Natural killer cell (primary cell): ENCODE measurements at regions not wholly inside any gene's neighbourhood (a gene's known extent, or its start where the extent isn't known, plus 50 kb on each side); places are given as distances from the start of the nearest gene placed in this dataset.

Experiments
- ATAC-seq, 3 donors: fragments of 150-1000 bp in 2 of 3; fragments of 200-7000 bp in 1 of 3; cut with Tn5 transposase; 1 replicate in 1 of 3; 2 replicates in 2 of 3; pipeline ENCODE4 v1.10.0; 2021; ENCODE audit warnings: mild to moderate bottlenecking in 2 of 3, moderate library complexity in 2 of 3
- DNase-seq, 2 donors: peaks; one replicate each; pipeline versions ENCODE4 v3.0.0 to v3.0.0-alpha.2; 2013 to 2021; ENCODE audit warnings: mixed read lengths in 1 of 2
- H3K27ac ChIP-seq: one replicate; pipeline ENCODE4 v1.5.1; 2013; ENCODE audit warnings: mild to moderate bottlenecking, low read length
- H3K27me3 ChIP-seq: one replicate; pipeline ENCODE4 v1.6.1; 2013; ENCODE audit warnings: low read length; ENCODE audit not compliant: control insufficient read depth, insufficient read depth
- H3K36me3 ChIP-seq: one replicate; pipeline ENCODE4 v1.6.1; 2013; ENCODE audit warnings: low read length; ENCODE audit not compliant: control insufficient read depth, insufficient read depth
- H3K4me1 ChIP-seq: one replicate; pipeline ENCODE4 v1.6.1; 2013; ENCODE audit warnings: low read length; ENCODE audit not compliant: control insufficient read depth, insufficient read depth
- H3K4me3 ChIP-seq: one replicate; pipeline ENCODE4 v1.5.1; 2013; ENCODE audit warnings: low read length
- H3K9me3 ChIP-seq: one replicate; pipeline ENCODE4 v1.6.1; 2013; ENCODE audit warnings: low read length; ENCODE audit not compliant: control insufficient read depth, insufficient read depth
- H3K27ac Mint-ChIP-seq, 2 donors: one replicate each; pipeline ENCODE4 v1.8.0; 2022; ENCODE audit warnings: mild to moderate bottlenecking in 2 of 2, mixed read lengths in 2 of 2, moderate library complexity in 1 of 2
- H3K27me3 Mint-ChIP-seq, 2 donors: one replicate each; pipeline ENCODE4 v1.8.0; 2022; ENCODE audit warnings: low read depth in 2 of 2, mixed read lengths in 2 of 2
- H3K36me3 Mint-ChIP-seq: one replicate; pipeline ENCODE4 v1.8.0; 2022; ENCODE audit warnings: mixed read lengths
- H3K4me1 Mint-ChIP-seq, 2 donors: one replicate each; pipeline ENCODE4 v1.8.0; 2022; ENCODE audit warnings: mixed read lengths in 2 of 2
- H3K4me3 Mint-ChIP-seq: one replicate; pipeline ENCODE4 v1.8.0; 2022; ENCODE audit warnings: mild to moderate bottlenecking, moderate library complexity, mixed read lengths
- H3K9me3 Mint-ChIP-seq, 2 donors: one replicate each; pipeline ENCODE4 v1.8.0; 2022; ENCODE audit warnings: mixed read lengths in 2 of 2
- CTCF ChIP-seq: fragments of 200-600 bp; IDR thresholded peaks from one replicate; pipeline ENCODE4 v1.8.0; 2022; ENCODE audit warnings: antibody characterized with exemption
- WGBS: methylation state at CpG from one replicate; pipeline ENCODE4 v1.1.7; 2013; ENCODE audit warnings: missing lambda C conversion rate; ENCODE audit not compliant: insufficient coverage; 5-methylcytosine and 5-hydroxymethylcytosine counted together
- intact Hi-C: fragments of 100-400 bp; cut with micrococcal nuclease; formaldehyde crosslinking; loops from one replicate; pipeline ENCODE4 v1.14.2; 2022

GRCh38 chr11:80317612-80318011 lies 876.8 kb upstream of the TENM4 start:
- TF ChIP-seq CTCF = no peak
- no peaks in the 10 kb centered on the region for H3K4me1 Mint-ChIP-seq
- H3K36me3 Mint-ChIP-seq = no peaks in the 10 kb centered on the region
- no peak overlapping the region for H3K27ac Mint-ChIP-seq
- H3K9me3 Mint-ChIP-seq = peaks cover 17 to 22% of the 10 kb centered on the region in 2 donors
- Histone ChIP-seq H3K27ac (no peak overlapping the region), H3K4me1 (no peaks in the 10 kb centered on the region), H3K9me3 (no peaks in the 10 kb centered on the region), H3K27me3 (no peaks in the 10 kb centered on the region), H3K36me3 (no peaks in the 10 kb centered on the region), H3K4me3 (no peak overlapping the region)
- H3K4me3 Mint-ChIP-seq = no peak overlapping the region
- no peaks in the 10 kb centered on the region for H3K27me3 Mint-ChIP-seq
- WGBS = 81% methylated on average over 1 of the region's 1 CpG
- intact Hi-C loops = no loop called here
- ATAC-seq (no peak), DNase-seq (no peak)

- H3K36me3 ChIP-seq = no peaks in the 10 kb centered on the region
- 70% methylated on average over 2 of the region's 2 CpGs for WGBS
Observed at GRCh38 chr11:80315200-80315599, 874.4 kb upstream of the TENM4 start.

GRCh38 chr11:80309301-80309700 lies 868.5 kb upstream of the TENM4 start:
- TF ChIP-seq CTCF = no peak
- H3K27me3 ChIP-seq = no peaks in the 10 kb centered on the region
- H3K4me3 ChIP-seq = no peak overlapping the region
- ATAC-seq (no peak), DNase-seq (no peak)
- H3K27ac ChIP-seq = no peak overlapping the region
- no peaks in the 10 kb centered on the region for H3K27me3 Mint-ChIP-seq
- intact Hi-C loops = no loop called here
- H3K36me3 Mint-ChIP-seq = no peaks in the 10 kb centered on the region
- H3K4me1 Mint-ChIP-seq = no peaks in the 10 kb centered on the region
- H3K9me3 Mint-ChIP-seq = peaks cover 13 to 14% of the 10 kb centered on the region in 2 donors
- H3K4me1 ChIP-seq = no peaks in the 10 kb centered on the region
- no peak overlapping the region for H3K27ac Mint-ChIP-seq
- H3K36me3 ChIP-seq = no peaks in the 10 kb centered on the region
- H3K4me3 Mint-ChIP-seq = no peak overlapping the region
- H3K9me3 ChIP-seq = no peaks in the 10 kb centered on the region

More at GRCh38 chr11:80315200-80315599, 874.4 kb upstream of the TENM4 start:
- Histone ChIP-seq H3K4me1 (no peaks in the 10 kb centered on the region), H3K27ac (no peak overlapping the region), H3K4me3 (no peak overlapping the region), H3K9me3 (no peaks in the 10 kb centered on the region), H3K27me3 (no peaks in the 10 kb centered on the region)
- peaks cover 17 to 21% of the 10 kb centered on the region in 2 donors for H3K9me3 Mint-ChIP-seq
- H3K27me3 Mint-ChIP-seq = no peaks in the 10 kb centered on the region
- no peak for DNase-seq
- no peak for TF ChIP-seq CTCF
- no peak overlapping the region for H3K27ac Mint-ChIP-seq
- ATAC-seq = no peak
- intact Hi-C loops = no loop called here
- no peaks in the 10 kb centered on the region for H3K4me1 Mint-ChIP-seq
- H3K4me3 Mint-ChIP-seq = no peak overlapping the region
- no peaks in the 10 kb centered on the region for H3K36me3 Mint-ChIP-seq

- DNase-seq = no peak
- ATAC-seq = no peak
- no peak overlapping the region for H3K27ac ChIP-seq
- H3K4me1 Mint-ChIP-seq = no peaks in the 10 kb centered on the region
- H3K36me3 Mint-ChIP-seq = peaks cover 5% of the 10 kb centered on the region
- WGBS = 86% methylated on average over 1 of the region's 2 CpGs
- H3K9me3 ChIP-seq = peaks cover 7% of the 10 kb centered on the region
- no peak overlapping the region for H3K27ac Mint-ChIP-seq
- peaks cover 16 to 18% of the 10 kb centered on the region in 2 donors for H3K9me3 Mint-ChIP-seq
- H3K36me3 ChIP-seq = no peaks in the 10 kb centered on the region
- H3K27me3 ChIP-seq = no peaks in the 10 kb centered on the region
- H3K4me3 ChIP-seq = no peak overlapping the region
- no peak for TF ChIP-seq CTCF
- H3K4me3 Mint-ChIP-seq = no peak overlapping the region
- no peaks in the 10 kb centered on the region for H3K27me3 Mint-ChIP-seq
- intact Hi-C loops = no loop called here
- no peaks in the 10 kb centered on the region for H3K4me1 ChIP-seq
Observed at GRCh38 chr11:80307676-80308075, 866.8 kb upstream of the TENM4 start.
